Loucy (cell line): ENCODE measurements at regions not wholly inside any gene's neighbourhood (a gene's known extent, or its start where the extent isn't known, plus 50 kb on each side); places are given as distances from the start of the nearest gene placed in this dataset.

Experiments
- CTCF ChIP-seq: fragments of 200-600 bp; sonication (generic); conservative IDR thresholded peaks from 2 replicates; pipeline ENCODE4 v1.5.1; 2014; ENCODE audit warnings: mild to moderate bottlenecking, antibody characterized with exemption, low read length
- EZH2phosphoT487 ChIP-seq: fragments of 200-600 bp; IDR thresholded peaks from 2 replicates; pipeline ENCODE4 v1.6.1; 2018; ENCODE audit warnings: antibody characterized with exemption, mild to moderate bottlenecking, moderate library complexity, borderline replicate concordance

GRCh38 chr3:82509106-82509842, 747.8 kb upstream of the GBE1 start:
- TF ChIP-seq CTCF (no peak), EZH2phosphoT487 (no peak)
